ENCODE measurements at regions not wholly inside any gene's neighbourhood (a gene's known extent, or its start where the extent isn't known, plus 50 kb on each side); places are given as distances from the start of the nearest gene placed in this dataset.

DNA sequence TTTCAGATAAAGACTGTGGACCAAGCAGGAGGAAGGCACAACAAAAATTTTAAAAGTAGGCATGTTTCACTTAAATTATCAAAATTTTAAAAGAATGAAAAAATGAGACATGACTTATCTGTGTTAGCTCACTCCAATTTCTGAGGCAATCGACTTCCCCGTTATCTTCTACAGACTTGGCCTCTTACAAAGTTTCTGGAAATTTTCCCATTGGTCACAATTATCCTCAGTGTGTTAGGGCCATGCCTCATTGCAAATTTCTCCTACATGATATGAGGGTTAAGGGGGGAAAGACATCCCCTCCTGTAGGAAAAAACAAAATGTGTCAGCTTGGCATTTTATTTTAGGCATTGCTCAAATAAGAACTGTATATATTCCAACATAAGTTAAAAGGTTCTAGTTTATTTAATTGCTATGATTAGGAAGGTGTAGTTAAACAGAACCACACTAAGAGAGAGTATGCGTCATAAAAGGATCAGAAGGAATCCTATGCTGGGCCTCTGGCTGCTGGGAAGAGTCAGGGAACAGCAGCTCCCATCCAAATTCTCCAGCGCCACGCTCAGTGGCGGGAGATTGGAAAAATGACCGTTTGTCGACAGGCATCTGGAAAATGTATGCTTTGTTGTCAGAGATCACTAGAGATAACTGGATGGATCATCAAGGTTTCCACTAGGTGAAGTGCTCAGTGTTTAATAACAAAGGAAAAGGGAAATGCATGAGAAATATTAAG, 463.6 kb upstream of the NR2F2 start:
- Histone ChIP-seq H3K9ac (ENCODE audit: low read depth, low read length) (no peak overlapping the region), H3K27me3 (ENCODE audit: control insufficient read depth, insufficient read depth, low read length) (no peaks in the 10 kb centered on the region), H3K4me1 (ENCODE audit: control insufficient read depth, insufficient read depth, low read length) (no peaks in the 10 kb centered on the region), H3K9me3 (ENCODE audit: control insufficient read depth, insufficient read depth, low read length) (no peaks in the 10 kb centered on the region), H3K4me3 (ENCODE audit: low read depth, low read length) (no peak overlapping the region), H3K27ac (ENCODE audit: low read depth, low read length) (no peak overlapping the region), H3K36me3 (ENCODE audit: control insufficient read depth, insufficient read depth, low read length) (no peaks in the 10 kb centered on the region)

DNA sequence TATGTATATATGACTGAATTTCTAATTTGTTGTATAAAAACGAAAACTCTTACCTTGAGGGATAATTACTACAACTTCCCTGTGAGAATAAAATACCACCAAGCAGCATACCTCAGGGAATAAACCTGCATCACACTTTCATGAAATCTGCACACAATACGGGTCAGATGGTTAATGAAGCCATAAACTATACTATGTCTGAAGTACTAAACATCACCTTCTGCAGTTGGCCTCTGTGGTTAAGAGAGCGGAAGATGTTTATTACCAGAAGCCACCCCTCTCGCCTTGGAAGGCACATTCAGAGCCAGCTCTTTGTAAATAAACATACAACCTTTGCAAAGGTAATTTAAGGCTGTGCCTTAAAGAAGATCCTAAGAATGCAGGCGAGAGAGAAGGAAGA, 462.1 kb upstream of the NR2F2 start:
- H3K9ac ChIP-seq (ENCODE audit: low read depth, low read length) = no peak overlapping the region
- no peaks in the 10 kb centered on the region for H3K27me3 ChIP-seq (ENCODE audit: control insufficient read depth, insufficient read depth, low read length)
- H3K27ac ChIP-seq (ENCODE audit: low read depth, low read length) = no peak overlapping the region
- no peak overlapping the region for H3K4me3 ChIP-seq (ENCODE audit: low read depth, low read length)
- no peaks in the 10 kb centered on the region for H3K9me3 ChIP-seq (ENCODE audit: control insufficient read depth, insufficient read depth, low read length)
- H3K4me1 ChIP-seq (ENCODE audit: control insufficient read depth, insufficient read depth, low read length) = no peaks in the 10 kb centered on the region
- no peaks in the 10 kb centered on the region for H3K36me3 ChIP-seq (ENCODE audit: control insufficient read depth, insufficient read depth, low read length)

DNA sequence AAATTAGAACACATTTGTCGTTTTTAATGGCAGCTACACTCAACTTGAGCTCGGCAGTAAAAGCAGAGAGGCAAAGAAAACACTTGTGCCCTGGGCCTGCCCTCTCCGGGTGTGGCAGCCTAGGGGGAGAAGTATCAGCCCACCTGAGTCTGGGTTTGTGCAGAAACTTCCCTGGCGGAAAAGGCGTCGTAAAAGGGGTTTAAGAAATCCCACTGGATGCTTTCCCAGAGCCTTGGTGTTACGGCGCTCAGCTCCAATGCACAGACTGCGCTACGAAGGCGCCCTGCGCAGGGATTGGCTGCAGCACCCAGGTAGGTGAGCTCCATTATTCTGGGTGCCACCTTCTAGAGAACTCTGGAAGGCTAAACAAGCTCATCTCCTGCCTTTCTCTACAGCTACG, 461.5 kb upstream of the NR2F2 start:
- H3K9ac ChIP-seq (ENCODE audit: low read depth, low read length) = no peak overlapping the region
- H3K27ac ChIP-seq (ENCODE audit: low read depth, low read length) = no peak overlapping the region
- no peak overlapping the region for H3K4me3 ChIP-seq (ENCODE audit: low read depth, low read length)
- no peaks in the 10 kb centered on the region for H3K36me3 ChIP-seq (ENCODE audit: control insufficient read depth, insufficient read depth, low read length)
- no peaks in the 10 kb centered on the region for H3K9me3 ChIP-seq (ENCODE audit: control insufficient read depth, insufficient read depth, low read length)
- H3K4me1 ChIP-seq (ENCODE audit: control insufficient read depth, insufficient read depth, low read length) = no peaks in the 10 kb centered on the region
- no peaks in the 10 kb centered on the region for H3K27me3 ChIP-seq (ENCODE audit: control insufficient read depth, insufficient read depth, low read length)

DNA sequence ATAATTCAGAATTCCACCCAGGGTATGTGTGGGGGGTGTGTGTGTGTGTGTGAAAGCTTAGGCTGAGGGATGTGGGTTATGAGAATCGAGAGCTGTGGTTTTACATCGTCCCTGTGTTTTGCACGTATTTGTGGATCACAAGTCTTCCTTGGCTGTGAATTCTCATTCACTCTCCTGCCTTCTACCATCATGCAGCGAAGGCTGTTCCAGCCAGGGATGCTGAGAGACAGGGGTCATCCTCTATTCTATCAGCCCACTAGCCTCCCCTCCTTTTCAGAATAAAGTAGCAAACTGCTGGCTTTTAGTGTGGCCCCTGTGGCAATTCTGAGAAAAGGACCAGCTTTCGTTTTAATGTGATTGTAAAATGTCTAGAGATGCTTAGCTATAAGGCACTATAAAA, 460.6 kb upstream of the NR2F2 start:
- Histone ChIP-seq H3K4me1 (ENCODE audit: control insufficient read depth, insufficient read depth, low read length) (peaks cover 2% of the 10 kb centered on the region), H3K9ac (ENCODE audit: low read depth, low read length) (no peak overlapping the region), H3K27me3 (ENCODE audit: control insufficient read depth, insufficient read depth, low read length) (no peaks in the 10 kb centered on the region), H3K9me3 (ENCODE audit: control insufficient read depth, insufficient read depth, low read length) (no peaks in the 10 kb centered on the region), H3K36me3 (ENCODE audit: control insufficient read depth, insufficient read depth, low read length) (no peaks in the 10 kb centered on the region), H3K4me3 (ENCODE audit: low read depth, low read length) (no peak overlapping the region), H3K27ac (ENCODE audit: low read depth, low read length) (no peak overlapping the region)

DNA sequence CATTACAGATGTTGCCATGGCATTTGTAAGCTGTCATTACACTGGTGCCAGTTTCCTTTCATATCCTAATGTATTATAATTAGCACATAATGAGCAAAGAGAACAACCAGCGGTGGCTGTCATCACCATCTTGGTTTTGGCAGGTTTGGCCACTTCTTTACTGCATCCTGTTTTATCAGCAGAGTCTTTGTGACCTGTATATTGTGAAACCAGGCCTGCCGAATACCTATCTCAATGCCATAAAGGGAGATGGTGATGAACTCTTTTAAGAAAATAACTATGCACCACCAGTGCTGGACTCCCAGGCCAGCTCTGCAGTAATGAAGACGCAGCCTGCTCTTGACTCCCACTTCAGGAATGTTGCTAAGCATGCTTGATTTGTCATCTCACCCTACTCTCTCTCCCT, 458.1 kb upstream of the NR2F2 start:
- H3K27ac ChIP-seq (ENCODE audit: low read depth, low read length) = no peak overlapping the region
- H3K9me3 ChIP-seq (ENCODE audit: control insufficient read depth, insufficient read depth, low read length) = no peaks in the 10 kb centered on the region
- peaks cover 10% of the 10 kb centered on the region for H3K4me1 ChIP-seq (ENCODE audit: control insufficient read depth, insufficient read depth, low read length)
- H3K9ac ChIP-seq (ENCODE audit: low read depth, low read length) = no peak overlapping the region
- H3K36me3 ChIP-seq (ENCODE audit: control insufficient read depth, insufficient read depth, low read length) = no peaks in the 10 kb centered on the region
- no peak overlapping the region for H3K4me3 ChIP-seq (ENCODE audit: low read depth, low read length)
- H3K27me3 ChIP-seq (ENCODE audit: control insufficient read depth, insufficient read depth, low read length) = no peaks in the 10 kb centered on the region

DNA sequence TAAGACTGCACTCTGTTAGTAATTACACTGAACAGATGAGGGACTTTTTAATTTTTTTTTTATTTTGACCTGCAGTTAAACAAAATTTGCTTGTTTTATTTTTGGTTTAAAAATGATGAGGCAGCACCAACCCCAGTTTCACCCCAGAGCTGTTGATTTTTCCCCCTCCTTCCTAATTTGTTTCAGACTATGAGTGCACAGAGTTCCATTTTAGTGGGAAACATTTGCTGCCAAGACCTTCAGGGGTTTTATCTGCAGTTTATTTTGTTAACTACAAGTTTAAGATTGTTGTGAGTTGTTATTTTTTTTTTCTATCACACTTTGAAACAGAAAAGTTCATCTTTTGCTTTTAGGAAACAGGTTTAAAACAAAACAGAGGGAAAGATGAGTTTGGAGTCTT, 455.9 kb upstream of the NR2F2 start:
- H3K9me3 ChIP-seq (ENCODE audit: control insufficient read depth, insufficient read depth, low read length) = no peaks in the 10 kb centered on the region
- no peaks in the 10 kb centered on the region for H3K27me3 ChIP-seq (ENCODE audit: control insufficient read depth, insufficient read depth, low read length)
- no peak overlapping the region for H3K4me3 ChIP-seq (ENCODE audit: low read depth, low read length)
- no peak overlapping the region for H3K27ac ChIP-seq (ENCODE audit: low read depth, low read length)
- H3K36me3 ChIP-seq (ENCODE audit: control insufficient read depth, insufficient read depth, low read length) = no peaks in the 10 kb centered on the region
- no peak overlapping the region for H3K9ac ChIP-seq (ENCODE audit: low read depth, low read length)
- H3K4me1 ChIP-seq (ENCODE audit: control insufficient read depth, insufficient read depth, low read length) = peaks cover 10% of the 10 kb centered on the region

DNA sequence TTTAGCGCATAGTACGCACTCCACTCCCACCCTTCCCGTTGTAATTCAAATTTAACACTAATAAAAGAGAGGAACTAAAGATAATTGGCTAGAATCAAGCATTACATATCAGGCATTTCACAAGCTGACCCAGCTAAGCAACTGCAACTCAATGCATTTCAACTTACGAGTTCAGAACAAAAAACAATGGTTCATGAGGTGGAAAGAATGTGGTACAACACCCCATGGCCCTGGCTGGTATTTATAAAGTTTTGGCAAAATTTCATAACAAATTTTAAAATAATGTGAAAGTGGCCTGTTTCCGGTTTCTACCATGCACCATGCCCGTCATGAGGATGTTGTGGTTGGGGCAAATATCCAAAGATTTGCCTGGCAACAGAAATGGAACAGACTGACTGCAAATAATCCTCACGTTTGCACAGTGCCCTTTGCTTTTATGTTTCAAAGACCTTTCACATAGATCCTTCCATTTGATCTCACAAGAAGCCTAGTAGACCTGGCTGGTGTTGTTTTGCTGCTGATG, 455.3 kb upstream of the NR2F2 start:
- H3K9me3 ChIP-seq (ENCODE audit: control insufficient read depth, insufficient read depth, low read length) = no peaks in the 10 kb centered on the region
- H3K27me3 ChIP-seq (ENCODE audit: control insufficient read depth, insufficient read depth, low read length) = no peaks in the 10 kb centered on the region
- H3K27ac ChIP-seq (ENCODE audit: low read depth, low read length) = no peak overlapping the region
- H3K36me3 ChIP-seq (ENCODE audit: control insufficient read depth, insufficient read depth, low read length) = no peaks in the 10 kb centered on the region
- H3K9ac ChIP-seq (ENCODE audit: low read depth, low read length) = no peak overlapping the region
- peaks cover 10% of the 10 kb centered on the region for H3K4me1 ChIP-seq (ENCODE audit: control insufficient read depth, insufficient read depth, low read length)
- no peak overlapping the region for H3K4me3 ChIP-seq (ENCODE audit: low read depth, low read length)

DNA sequence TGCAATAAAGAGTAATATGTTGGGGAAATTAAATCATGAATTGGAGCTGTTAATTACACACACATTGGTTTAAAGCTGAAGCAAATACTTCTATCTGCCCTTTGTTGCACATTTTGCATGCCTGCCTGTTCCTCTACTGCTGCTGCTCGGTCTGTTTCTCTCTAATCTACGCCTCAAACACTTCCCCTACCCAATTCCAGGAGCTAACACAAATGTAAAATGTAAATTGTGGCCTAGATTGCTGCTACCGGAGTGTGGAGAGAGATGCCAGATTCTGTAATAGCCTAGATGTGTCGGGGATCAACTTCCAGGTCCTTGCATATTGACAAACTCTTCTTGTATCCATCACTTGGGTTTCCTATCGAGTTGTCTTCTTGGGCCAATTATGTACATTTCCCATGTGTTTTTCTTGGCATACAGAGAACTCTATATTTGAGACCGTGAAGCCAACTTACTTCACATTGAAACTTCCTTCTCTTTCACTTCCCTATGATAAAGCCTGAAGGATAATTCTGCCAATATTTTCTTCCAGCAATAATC, 450.4 kb upstream of the NR2F2 start:
- Histone ChIP-seq H3K9me3 (ENCODE audit: control insufficient read depth, insufficient read depth, low read length) (no peaks in the 10 kb centered on the region), H3K4me3 (ENCODE audit: low read depth, low read length) (no peak overlapping the region), H3K9ac (ENCODE audit: low read depth, low read length) (no peak overlapping the region), H3K27ac (ENCODE audit: low read depth, low read length) (no peak overlapping the region), H3K36me3 (ENCODE audit: control insufficient read depth, insufficient read depth, low read length) (no peaks in the 10 kb centered on the region), H3K4me1 (ENCODE audit: control insufficient read depth, insufficient read depth, low read length) (peaks cover 19% of the 10 kb centered on the region), H3K27me3 (ENCODE audit: control insufficient read depth, insufficient read depth, low read length) (no peaks in the 10 kb centered on the region)

DNA sequence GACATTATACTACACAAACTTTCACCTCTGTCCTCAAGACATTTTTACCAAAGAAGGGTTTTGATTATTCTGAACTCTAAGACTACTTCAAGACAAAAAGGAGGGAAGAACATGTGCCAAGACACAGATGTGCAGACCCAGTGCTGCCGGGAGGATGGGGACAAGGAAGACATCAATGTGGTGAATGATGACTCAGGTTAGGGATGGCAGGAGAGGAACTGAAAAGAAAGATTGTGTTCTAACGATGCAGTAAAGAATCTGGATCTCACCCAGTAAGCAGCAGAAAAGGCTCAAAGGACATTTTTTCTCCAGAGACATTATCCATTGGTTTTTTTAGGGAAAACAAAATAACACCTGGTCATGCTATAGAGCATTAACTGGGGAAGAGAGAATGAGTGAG, 449.9 kb upstream of the NR2F2 start:
- Histone ChIP-seq H3K27me3 (ENCODE audit: control insufficient read depth, insufficient read depth, low read length) (no peaks in the 10 kb centered on the region), H3K9ac (ENCODE audit: low read depth, low read length) (no peak overlapping the region), H3K4me1 (ENCODE audit: control insufficient read depth, insufficient read depth, low read length) (peaks cover 16% of the 10 kb centered on the region), H3K27ac (ENCODE audit: low read depth, low read length) (no peak overlapping the region), H3K36me3 (ENCODE audit: control insufficient read depth, insufficient read depth, low read length) (no peaks in the 10 kb centered on the region), H3K9me3 (ENCODE audit: control insufficient read depth, insufficient read depth, low read length) (no peaks in the 10 kb centered on the region), H3K4me3 (ENCODE audit: low read depth, low read length) (no peak overlapping the region)

DNA sequence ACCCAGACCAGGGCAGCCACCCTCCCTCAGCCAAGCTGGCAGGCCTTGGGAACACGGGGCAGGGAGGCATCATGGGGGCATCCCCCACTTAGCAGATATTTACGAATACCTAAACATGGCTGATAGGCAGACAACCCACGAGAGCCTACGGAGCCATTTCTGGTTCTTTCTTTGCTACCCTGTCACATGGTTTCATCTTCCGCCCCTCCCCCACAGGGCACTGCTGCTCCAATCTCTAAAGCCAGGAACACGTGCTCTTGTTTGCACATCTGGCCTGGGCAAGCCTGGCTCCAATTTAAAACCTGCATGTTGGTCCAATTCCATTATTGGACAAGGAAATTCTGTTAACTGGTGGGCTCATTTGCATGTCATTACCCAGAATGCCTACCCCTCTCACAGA, 447.4 kb upstream of the NR2F2 start:
- Histone ChIP-seq H3K4me3 (ENCODE audit: low read depth, low read length) (no peak overlapping the region), H3K27me3 (ENCODE audit: control insufficient read depth, insufficient read depth, low read length) (no peaks in the 10 kb centered on the region), H3K4me1 (ENCODE audit: control insufficient read depth, insufficient read depth, low read length) (peaks cover 12% of the 10 kb centered on the region), H3K9ac (ENCODE audit: low read depth, low read length) (no peak overlapping the region), H3K27ac (ENCODE audit: low read depth, low read length) (no peak overlapping the region), H3K9me3 (ENCODE audit: control insufficient read depth, insufficient read depth, low read length) (no peaks in the 10 kb centered on the region), H3K36me3 (ENCODE audit: control insufficient read depth, insufficient read depth, low read length) (no peaks in the 10 kb centered on the region)

DNA sequence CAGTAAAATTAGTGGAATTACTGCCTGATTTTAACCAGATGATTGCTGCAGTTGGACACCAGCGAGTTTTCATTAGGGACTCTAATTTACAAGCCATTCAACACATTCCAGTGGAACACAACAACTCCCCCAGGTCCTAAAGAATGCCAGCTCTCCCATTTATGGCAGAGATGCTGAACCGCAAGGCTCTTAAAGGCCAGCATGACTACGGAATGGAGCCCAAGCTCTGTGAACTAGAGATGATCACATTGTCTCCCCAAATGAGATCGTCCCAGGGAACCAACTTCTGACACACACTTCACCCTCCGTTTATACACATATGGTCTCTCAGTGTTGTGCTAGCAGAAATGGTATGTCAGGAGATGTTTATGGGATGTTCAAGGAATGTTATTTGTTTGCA, 446.2 kb upstream of the NR2F2 start:
- H3K4me1 ChIP-seq (ENCODE audit: control insufficient read depth, insufficient read depth, low read length) = peaks cover 12% of the 10 kb centered on the region
- no peak overlapping the region for H3K4me3 ChIP-seq (ENCODE audit: low read depth, low read length)
- no peaks in the 10 kb centered on the region for H3K36me3 ChIP-seq (ENCODE audit: control insufficient read depth, insufficient read depth, low read length)
- H3K9me3 ChIP-seq (ENCODE audit: control insufficient read depth, insufficient read depth, low read length) = no peaks in the 10 kb centered on the region
- H3K27me3 ChIP-seq (ENCODE audit: control insufficient read depth, insufficient read depth, low read length) = no peaks in the 10 kb centered on the region
- H3K27ac ChIP-seq (ENCODE audit: low read depth, low read length) = no peak overlapping the region
- no peak overlapping the region for H3K9ac ChIP-seq (ENCODE audit: low read depth, low read length)
